ENCODE measurements at regions not wholly inside any gene's neighbourhood (a gene's known extent, or its start where the extent isn't known, plus 50 kb on each side); places are given as distances from the start of the nearest gene placed in this dataset.

GRCh38 chr14:65864549-65864948, 452.0 kb downstream of the FUT8 start:
- no peak for DNase-seq (ENCODE audit: low spot score)
- intact Hi-C loops (cut with DNase I), result no loop called here

GRCh38 chr14:65864984-65865383, 452.5 kb downstream of the FUT8 start:
- DNase-seq (ENCODE audit: low spot score), result no peak
- intact Hi-C loops (cut with DNase I), result no loop called here

DNA sequence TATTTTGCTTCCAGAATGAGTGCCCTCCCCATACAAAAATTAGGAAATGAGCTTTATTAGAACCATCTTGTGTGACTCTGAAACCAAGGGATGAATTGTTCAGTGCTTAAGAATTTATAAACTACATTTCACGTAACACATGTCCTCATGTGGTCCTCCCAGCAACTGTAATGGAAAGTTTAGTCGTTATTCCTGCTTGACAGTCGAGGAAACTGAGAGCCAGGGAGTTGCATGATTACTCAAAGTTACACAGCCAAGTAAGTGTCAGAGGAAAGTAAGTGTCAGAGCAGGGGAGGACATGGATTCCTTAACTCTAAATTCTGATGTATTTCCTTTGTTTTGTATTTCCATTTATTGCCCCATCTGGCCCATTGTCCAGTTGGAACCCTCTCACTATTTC, 453.9 kb downstream of the FUT8 start:
- no peak for DNase-seq (ENCODE audit: low spot score)
- intact Hi-C loops (cut with DNase I), result no loop called here

GRCh38 chr14:65866886-65867285, 454.4 kb downstream of the FUT8 start:
- no peak for DNase-seq (ENCODE audit: low spot score)
- intact Hi-C loops (cut with DNase I), result no loop called here

- intact Hi-C loops (cut with DNase I), result no loop called here
- DNase-seq (ENCODE audit: low spot score), result no peak
Observed at GRCh38 chr14:65867333-65867732, 454.8 kb downstream of the FUT8 start.

GRCh38 chr14:65872536-65872935, 460.0 kb downstream of the FUT8 start:
- no peak for DNase-seq (ENCODE audit: low spot score)
- intact Hi-C loops (cut with DNase I), result no loop called here

GRCh38 chr14:65877166-65877565, 464.6 kb downstream of the FUT8 start:
- no peak for DNase-seq (ENCODE audit: low spot score)
- intact Hi-C loops (cut with DNase I), result no loop called here

- intact Hi-C loops (cut with DNase I), result no loop called here
- no peak for DNase-seq (ENCODE audit: low spot score)
Observed at GRCh38 chr14:65877624-65878023, 465.1 kb downstream of the FUT8 start.

DNA sequence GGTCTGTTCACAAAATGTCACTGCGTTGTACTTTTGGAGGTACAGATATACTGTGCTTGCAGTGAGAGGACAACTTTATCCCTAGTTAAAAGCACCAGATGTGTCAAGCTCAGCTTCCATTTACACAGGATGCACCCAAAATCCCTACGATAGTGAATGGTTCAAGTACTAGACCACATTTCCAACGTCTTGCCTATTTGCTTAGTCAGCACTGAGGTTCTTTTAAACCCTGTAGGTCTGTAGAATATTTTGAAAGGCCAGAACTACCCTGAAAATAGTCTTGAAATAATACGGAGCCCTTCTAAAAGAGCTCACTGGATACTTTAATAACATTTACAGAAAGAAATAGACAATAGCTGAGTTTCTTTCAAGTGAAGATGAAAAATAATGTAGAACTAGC, 466.1 kb downstream of the FUT8 start:
- DNase-seq (ENCODE audit: low spot score), result no peak
- intact Hi-C loops (cut with DNase I), result no loop called here

DNA sequence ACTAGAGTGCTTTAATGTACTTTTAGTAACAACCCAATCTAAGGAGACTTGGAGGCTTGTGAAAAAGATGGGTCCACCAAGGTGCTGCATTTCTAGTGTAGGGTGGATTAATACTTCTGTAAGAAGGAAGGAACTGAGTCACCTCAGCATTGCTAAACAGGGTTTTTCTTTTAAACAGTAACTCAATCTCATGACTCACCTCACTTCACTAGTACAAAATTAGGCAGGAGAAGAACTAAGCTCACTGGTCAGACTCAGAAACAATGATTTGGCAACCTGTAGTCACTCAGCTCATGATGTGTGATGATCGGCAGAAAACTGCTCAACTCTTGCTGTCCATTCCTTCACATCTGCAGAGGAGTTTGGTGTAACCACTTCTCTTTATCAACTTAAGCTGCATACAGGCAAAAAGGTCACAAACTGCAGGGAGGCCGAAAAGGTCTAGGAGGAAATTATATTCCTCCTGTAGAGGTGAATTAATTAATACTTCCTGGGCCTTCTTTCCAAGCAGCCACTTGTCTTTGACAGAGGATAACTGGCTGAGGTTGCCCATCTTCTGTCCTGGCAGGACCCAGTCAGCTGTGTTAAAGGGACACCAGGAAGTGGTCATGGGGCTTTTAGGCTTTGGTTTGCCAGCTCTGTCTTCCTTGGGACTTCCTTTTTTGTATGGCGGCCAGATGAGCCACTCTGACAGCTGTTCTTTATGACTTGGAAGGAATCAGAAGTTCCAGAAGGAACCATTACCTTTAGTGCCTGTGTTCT, 466.9 kb downstream of the FUT8 start:
- intact Hi-C loops (cut with DNase I), result no loop called here
- DNase-seq (ENCODE audit: low spot score), result no peak

GRCh38 chr14:65880507-65880906, 468.0 kb downstream of the FUT8 start:
- DNase-seq (ENCODE audit: low spot score), result no peak
- intact Hi-C loops (cut with DNase I), result no loop called here

- no peak for DNase-seq (ENCODE audit: low spot score)
- intact Hi-C loops (cut with DNase I), result no loop called here
Observed at GRCh38 chr14:65881642-65882041, 469.1 kb downstream of the FUT8 start.

GRCh38 chr14:65888677-65889076, 476.1 kb downstream of the FUT8 start:
- DNase-seq (ENCODE audit: low spot score), result no peak
- intact Hi-C loops (cut with DNase I), result no loop called here

- intact Hi-C loops (cut with DNase I), result no loop called here
- no peak for DNase-seq (ENCODE audit: low spot score)
Observed at GRCh38 chr14:65892315-65892714, 479.8 kb downstream of the FUT8 start.

- no peak for DNase-seq (ENCODE audit: low spot score)
- intact Hi-C loops (cut with DNase I), result no loop called here
Observed at GRCh38 chr14:65900164-65900563, 487.6 kb downstream of the FUT8 start.

DNA sequence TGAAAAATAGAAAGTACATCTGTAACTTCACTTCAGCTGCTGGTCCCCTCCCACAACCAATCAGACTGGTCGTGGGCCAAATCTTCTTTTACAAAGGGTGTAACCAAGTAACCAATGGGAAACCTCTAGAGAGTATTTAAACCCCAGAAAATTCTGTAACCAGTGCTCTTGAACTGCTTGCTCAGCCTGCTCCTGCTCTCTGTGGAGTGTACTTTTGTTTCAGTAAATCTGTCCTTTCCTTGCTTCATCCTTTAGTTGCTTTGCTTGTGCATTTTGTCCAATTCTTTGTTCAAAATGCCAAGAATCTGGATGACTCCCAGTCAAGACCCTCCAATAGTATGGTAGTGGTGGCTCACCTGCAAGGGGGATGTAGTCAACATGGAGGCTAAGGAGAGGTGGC, 489.1 kb downstream of the FUT8 start:
- DNase-seq (ENCODE audit: low spot score), result no peak
- intact Hi-C loops (cut with DNase I), result no loop called here

- no peak for DNase-seq (ENCODE audit: low spot score)
- intact Hi-C loops (cut with DNase I), result no loop called here
Observed at GRCh38 chr14:65904988-65905387, 492.5 kb downstream of the FUT8 start.

GRCh38 chr14:65906344-65906743, 493.8 kb downstream of the FUT8 start:
- no peak for DNase-seq (ENCODE audit: low spot score)
- intact Hi-C loops (cut with DNase I), result no loop called here

- intact Hi-C loops (cut with DNase I), result no loop called here
- no peak for DNase-seq (ENCODE audit: low spot score)
Observed at GRCh38 chr14:65906948-65907347, 494.4 kb downstream of the FUT8 start.

- DNase-seq (ENCODE audit: low spot score), result no peak
- intact Hi-C loops (cut with DNase I), result no loop called here
Observed at GRCh38 chr14:65910108-65910786, 497.7 kb downstream of the FUT8 start.

DNA sequence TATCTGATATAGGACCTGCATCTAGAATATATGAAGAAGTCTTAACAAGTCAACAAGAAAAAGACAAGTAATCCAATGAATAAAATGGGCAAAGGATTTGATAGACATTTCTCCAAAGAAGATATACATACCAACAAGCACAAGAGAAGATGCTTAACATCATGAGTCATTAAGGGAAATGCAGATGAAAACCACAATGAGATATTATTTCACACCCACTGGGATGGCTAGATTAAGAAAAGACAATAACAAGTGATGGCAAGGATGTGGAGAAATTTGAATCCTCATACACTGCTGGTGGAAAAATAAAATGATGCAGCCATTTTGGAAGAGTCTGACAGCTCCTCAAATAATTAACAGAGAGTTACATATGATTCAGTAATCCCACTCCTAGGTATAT, 502.6 kb downstream of the FUT8 start:
- no peak for DNase-seq (ENCODE audit: low spot score)
- intact Hi-C loops (cut with DNase I), result no loop called here

DNA sequence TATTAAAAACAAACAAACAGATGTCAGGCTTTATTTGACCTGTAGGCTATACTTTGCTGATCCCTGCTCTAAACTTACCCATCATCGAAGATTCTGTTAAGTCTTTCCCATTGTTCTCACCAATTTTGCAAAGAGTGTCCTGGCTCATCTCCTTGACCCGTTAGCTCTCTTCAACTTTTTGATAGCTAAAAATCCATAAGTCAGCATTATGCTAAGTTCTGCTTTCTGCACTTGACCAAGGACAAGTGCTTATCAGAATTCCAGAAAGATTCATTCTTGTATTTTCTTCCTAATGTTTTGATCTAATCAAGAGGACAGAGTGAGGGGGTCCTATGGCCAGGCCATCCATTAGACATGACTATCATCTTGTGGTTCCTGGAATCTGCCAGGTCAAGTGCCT, 503.5 kb downstream of the FUT8 start:
- intact Hi-C loops (cut with DNase I), result no loop called here

More for the DNA sequence above, 503.5 kb downstream of the FUT8 start:
- no peak for DNase-seq (ENCODE audit: low spot score)
